SU-DHL-6 (cell line): ENCODE measurements at regions not wholly inside any gene's neighbourhood (a gene's known extent, or its start where the extent isn't known, plus 50 kb on each side); places are given as distances from the start of the nearest gene placed in this dataset.

Source experiments
- EZH2phosphoT487 ChIP-seq: fragments of 200-600 bp; sonication (generic), shearing (Covaris generic); conservative IDR thresholded peaks from 2 replicates; pipeline ENCODE4 v1.6.1; 2018; ENCODE audit warnings: mild to moderate bottlenecking, antibody characterized with exemption, low read length, moderate library complexity, mixed read lengths
- TF ChIP-seq, protein P1 (sequence below): fragments of 200-600 bp; sonication (generic); IDR thresholded peaks from one replicate; pipeline ENCODE4 v1.5.1; 2017; ENCODE audit warnings: antibody characterized with exemption, mild to moderate bottlenecking, low read length, moderate library complexity; ENCODE audit not compliant: insufficient read depth, poor library complexity, severe bottlenecking

DNA sequence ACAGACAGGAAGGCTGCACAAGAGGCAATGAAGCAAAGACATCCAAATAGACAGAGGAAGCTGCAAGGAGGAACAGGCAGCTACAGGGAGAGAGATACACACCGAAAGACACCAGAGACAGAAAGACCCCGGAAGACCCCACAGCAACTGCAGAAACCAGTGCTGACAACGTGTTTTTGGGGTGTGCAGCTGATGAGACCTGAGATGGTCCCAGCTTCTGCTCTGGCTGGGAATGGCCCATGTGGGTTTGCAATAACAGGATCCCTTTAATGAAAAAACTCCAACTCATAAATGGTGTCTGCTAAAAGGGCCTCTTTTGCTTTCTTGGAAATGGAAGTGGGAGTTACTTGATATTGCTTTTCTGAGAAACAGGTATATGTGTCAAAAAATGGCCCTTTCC, 101.5 kb upstream of the CDH11 start:
- TF ChIP-seq, protein P1, sequence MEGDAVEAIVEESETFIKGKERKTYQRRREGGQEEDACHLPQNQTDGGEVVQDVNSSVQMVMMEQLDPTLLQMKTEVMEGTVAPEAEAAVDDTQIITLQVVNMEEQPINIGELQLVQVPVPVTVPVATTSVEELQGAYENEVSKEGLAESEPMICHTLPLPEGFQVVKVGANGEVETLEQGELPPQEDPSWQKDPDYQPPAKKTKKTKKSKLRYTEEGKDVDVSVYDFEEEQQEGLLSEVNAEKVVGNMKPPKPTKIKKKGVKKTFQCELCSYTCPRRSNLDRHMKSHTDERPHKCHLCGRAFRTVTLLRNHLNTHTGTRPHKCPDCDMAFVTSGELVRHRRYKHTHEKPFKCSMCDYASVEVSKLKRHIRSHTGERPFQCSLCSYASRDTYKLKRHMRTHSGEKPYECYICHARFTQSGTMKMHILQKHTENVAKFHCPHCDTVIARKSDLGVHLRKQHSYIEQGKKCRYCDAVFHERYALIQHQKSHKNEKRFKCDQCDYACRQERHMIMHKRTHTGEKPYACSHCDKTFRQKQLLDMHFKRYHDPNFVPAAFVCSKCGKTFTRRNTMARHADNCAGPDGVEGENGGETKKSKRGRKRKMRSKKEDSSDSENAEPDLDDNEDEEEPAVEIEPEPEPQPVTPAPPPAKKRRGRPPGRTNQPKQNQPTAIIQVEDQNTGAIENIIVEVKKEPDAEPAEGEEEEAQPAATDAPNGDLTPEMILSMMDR: no peak
- TF ChIP-seq EZH2phosphoT487: no peak
